HG02759 (cell line): ENCODE measurements at regions not wholly inside any gene's neighbourhood (a gene's known extent, or its start where the extent isn't known, plus 50 kb on each side); places are given as distances from the start of the nearest gene placed in this dataset.
"Not testable (repeated sequence)": the region's sequence is repeated elsewhere in the genome, so short reads cannot be mapped to it uniquely, and the experiment has no call there.

Source experiments
- ATAC-seq: cut with Tn5 transposase; IDR thresholded peaks from one replicate; pipeline ENCODE4 v1.9.1; 2021; ENCODE audit warnings: mild to moderate bottlenecking, moderate library complexity; ENCODE audit not compliant: unreplicated experiment

- no peak for ATAC-seq
Observed at GRCh38 chr14:105924951-105925591, 398.7 kb downstream of the TMEM121 start.

- ATAC-seq, result no peak
Observed at GRCh38 chr14:105925615-105926372, 399.4 kb downstream of the TMEM121 start.

GRCh38 chr14:105926373-105927095, 400.2 kb downstream of the TMEM121 start:
- ATAC-seq, result no peak

GRCh38 chr14:105927096-105928060, 401.0 kb downstream of the TMEM121 start:
- ATAC-seq, result no peak

DNA sequence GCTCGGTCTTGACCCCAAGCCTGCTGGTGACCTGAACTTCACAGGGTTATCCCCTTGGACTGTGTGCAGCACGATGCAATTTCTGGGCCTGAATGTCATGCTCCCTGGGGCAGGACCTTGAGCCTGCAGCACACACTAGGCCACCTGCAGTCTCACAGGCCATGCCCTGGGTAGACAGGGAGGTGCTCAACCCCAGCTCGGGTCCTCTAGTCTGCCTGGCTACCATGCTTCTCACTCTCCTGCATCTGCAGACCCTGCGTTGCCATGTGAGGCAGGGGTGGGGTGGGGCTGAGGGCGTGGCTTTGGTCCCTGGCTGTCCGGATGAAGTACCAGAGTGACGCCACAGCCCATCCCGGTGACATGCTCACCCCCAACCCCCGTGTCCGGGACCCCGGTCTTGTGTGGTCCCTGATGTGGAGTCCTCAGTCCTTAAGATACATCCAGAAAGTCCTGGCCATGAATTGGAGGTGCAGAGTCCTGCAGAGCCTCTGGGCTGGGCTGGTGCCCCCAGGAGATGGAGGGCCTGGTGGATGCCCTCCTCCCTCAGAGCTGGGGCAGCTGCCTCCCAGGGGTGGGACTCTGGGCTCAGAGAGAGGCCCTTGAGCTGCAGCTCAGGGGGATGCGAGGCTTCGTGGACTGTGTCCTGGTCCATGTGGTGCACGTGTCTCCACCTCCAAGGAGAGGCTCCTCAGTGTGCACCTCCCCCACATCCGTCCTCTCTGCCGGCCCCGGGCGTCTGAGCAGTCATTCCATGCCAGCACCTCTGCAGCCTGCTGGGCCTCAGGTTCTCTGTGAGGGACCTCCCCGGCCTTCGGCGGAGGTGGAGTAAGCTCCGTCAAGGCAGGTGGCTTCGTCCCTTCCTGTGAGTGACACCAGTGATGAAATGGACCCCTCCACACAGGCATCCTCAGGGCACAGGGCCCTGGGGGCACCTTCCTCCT, 402.1 kb downstream of the TMEM121 start:
- not testable (repeated sequence) for ATAC-seq

GRCh38 chr14:105929327-105930081, 403.1 kb downstream of the TMEM121 start:
- ATAC-seq, result no peak

DNA sequence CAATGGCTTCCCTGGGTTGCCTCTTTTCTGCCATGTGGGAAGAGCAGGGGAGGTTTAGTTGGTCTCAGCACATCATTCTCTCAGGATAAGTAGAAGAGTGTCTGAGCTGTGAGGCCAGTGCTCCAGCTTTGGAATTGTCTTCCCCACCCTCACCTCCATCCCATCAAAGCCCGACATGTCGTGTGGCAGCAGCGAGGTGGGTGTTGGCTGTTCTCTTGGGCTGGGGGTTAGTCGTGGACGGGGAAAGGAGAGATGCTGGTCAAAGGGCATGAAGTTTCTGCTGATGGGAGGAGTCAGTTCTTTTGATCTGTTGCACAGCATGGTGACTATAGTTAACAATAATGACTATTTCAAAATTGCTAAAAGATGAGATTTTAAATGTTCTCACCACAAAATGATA, 404.2 kb downstream of the TMEM121 start:
- ATAC-seq, result no peak

GRCh38 chr14:105931808-105932483, 405.6 kb downstream of the TMEM121 start:
- no peak for ATAC-seq

DNA sequence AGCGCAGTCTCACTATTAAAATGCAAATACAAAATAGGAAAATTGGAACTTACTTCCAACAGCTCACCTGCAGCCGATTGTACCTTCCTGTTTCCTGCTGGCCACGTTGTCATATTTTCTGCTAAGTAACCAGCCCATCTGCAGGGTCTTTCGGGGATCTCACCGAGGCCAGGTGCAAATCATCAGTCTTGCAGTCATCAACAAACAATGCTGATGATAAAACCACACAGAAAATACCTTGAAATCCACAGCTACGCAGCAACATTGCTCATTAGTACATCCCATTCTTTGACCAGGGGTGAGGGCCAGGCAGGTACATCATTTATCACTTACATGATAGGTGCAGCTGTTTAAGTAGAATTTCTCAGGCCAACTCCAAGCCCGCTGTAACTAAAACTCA, 406.9 kb downstream of the TMEM121 start:
- no peak for ATAC-seq

GRCh38 chr14:105935384-105935783, 409.0 kb downstream of the TMEM121 start:
- no peak for ATAC-seq

GRCh38 chr14:105937253-105938054, 411.1 kb downstream of the TMEM121 start:
- ATAC-seq, result no peak

DNA sequence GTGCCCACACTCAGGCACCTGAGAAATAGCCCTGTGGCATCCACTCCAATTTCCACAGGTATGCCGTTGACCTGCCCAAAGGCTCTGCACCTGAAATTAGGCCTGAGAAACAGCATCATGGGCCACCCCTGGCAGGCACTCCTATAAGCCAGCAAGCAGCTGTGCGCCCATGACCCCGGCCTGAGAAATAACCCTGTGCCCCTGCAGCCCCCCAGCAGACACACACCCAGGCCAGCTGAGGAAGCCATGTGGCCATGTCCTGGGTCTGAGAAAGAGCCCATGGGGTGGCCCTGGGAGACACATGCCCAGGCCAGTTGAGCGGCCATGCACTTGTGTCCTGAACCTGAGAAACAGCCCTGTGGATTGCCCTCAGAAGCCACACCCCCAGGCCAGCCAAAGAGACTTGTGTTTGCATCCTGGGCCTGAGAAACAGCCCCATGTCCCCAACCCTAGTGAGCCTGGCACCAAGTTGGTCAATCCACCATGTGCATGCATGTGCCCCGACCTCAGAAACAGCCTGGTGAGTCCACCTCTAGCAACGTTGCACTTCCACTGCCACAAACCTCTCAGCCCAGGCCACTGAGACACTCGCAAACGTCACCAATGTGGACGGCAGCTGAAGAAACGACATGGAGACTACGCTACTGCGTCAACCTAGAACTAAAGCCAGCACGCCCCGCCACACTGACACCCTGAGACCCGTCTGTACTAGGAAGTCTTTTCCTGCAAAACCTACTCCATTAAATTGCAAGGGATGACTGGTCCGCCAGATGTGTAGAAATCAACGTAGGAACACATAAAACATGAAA, 411.9 kb downstream of the TMEM121 start:
- no peak for ATAC-seq

DNA sequence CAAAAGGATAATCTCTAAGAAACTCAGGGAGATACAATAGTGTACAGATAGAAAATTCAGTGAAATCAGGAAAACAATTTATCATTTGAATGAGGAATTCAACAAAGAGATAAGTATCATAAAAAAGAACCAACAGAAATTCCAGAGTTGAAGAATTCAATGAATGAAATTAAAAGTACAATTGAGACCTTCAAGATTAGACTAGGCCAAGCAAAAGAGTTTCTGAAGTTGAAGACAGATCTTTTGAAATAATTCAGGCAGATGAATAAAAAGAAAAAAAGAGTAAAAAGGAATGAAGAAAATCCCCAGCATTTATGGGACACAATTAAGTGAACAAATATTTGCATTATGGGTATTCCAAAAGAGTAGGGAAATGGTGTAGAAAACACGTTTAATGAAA, 412.6 kb downstream of the TMEM121 start:
- ATAC-seq, result no peak

DNA sequence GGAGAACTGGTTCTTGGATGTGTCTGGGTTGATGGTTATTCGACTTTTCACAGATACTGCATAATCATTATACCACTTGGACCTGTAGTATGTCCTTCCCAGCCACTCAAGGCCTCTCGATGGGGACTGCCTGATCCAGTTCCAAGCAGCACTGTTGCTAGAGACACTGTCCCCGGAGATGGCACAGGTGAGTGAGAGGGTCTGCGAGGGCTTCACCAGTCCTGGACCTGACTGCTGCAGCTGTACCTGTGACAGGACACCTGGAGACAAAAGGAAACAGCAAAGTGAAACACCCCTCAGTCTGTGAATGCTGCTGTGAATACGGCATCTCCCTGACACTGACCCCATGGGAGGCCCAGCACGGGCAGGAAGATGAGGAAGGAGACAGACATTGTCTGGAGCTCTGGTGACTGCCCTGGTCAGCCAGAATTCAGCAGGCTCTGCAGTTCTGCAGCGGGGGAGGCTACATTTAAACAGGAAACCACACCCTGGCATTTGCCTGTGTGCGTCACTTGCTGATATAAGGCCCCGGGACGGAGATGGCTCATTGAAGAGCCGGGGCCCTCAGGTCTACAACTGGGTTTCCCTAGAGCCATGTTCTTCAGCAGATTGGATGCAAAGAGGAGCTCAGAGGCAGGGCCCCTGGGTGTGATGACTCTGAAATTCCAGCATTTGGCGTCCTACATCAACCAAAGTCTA, 413.6 kb downstream of the TMEM121 start:
- no peak for ATAC-seq

DNA sequence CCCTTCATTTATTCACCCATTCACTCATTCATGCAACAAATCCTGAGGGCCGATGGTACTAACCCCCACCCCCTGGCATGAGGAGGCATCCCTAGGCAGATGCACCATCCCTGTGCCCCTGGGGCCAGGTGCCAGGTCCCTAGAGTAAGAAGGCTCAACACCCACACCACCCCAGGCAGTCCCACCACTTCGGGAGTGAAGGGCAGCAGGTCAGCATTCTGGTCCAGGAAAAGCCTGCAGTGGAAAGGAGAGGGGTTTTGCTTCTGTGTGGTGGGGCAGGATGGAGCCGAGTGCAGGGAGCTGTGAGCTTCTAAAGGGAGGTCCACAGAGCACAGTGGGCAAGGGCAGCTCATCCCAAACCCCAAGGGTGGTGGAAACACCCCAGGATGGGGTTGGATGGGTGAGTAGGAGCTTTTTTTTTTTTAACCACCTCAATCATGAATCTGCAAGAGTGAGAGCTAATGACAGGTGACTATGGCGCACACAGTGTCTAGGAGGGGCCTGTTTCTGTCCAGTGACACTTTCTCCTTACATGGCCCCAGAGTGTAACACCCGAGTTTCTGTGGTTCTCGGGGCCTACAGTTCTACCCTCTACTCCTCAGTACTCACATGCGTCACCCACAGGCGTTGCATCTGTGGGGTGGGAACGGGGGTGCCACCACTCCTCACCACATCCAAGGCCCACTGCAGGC, 414.3 kb downstream of the TMEM121 start:
- ATAC-seq, result no peak
